ENCODE measurements at regions not wholly inside any gene's neighbourhood (a gene's known extent, or its start where the extent isn't known, plus 50 kb on each side); places are given as distances from the start of the nearest gene placed in this dataset.

GRCh38 chr6:134691180-134691579, 258.7 kb downstream of the ALDH8A1 start:
- H3K27ac Mint-ChIP-seq = no peak overlapping the region
- H3K9me3 Mint-ChIP-seq = no peaks in the 10 kb centered on the region
- H3K4me3 Mint-ChIP-seq = no peak overlapping the region
- H3K4me1 Mint-ChIP-seq (ENCODE audit: low read depth) = no peaks in the 10 kb centered on the region
- ChIA-PET CTCF (interaction anchor here (1.5 kb wide), 1 partner anchor 579 kb away, joined by 4 read pairs; no protein-coding TSS in a partner anchor), POLR2A (no interaction called here)
- DNase-seq (no peak), ATAC-seq (no peak)
- intact Hi-C loops (cut with micrococcal nuclease) = no loop called here
- H3K27me3 Mint-ChIP-seq = peaks cover 23% of the 10 kb centered on the region
- no peak for TF ChIP-seq CTCF (IDR thresholded peaks at IDR 0.05)
- H3K36me3 Mint-ChIP-seq (ENCODE audit: low read depth) = no peaks in the 10 kb centered on the region

GRCh38 chr6:134690048-134690447, 259.9 kb downstream of the ALDH8A1 start:
- CTCF ChIA-PET = no interaction called here
- intact Hi-C loops (cut with micrococcal nuclease) = no loop called here
- Mint-ChIP-seq H3K4me1 (ENCODE audit: low read depth) (no peaks in the 10 kb centered on the region), H3K27me3 (peaks cover 23% of the 10 kb centered on the region), H3K27ac (no peak overlapping the region), H3K4me3 (no peak overlapping the region), H3K9me3 (no peaks in the 10 kb centered on the region), H3K36me3 (ENCODE audit: low read depth) (no peaks in the 10 kb centered on the region)
- POLR2A ChIA-PET = no interaction called here
- ATAC-seq (no peak), DNase-seq (no peak)
- TF ChIP-seq CTCF (IDR thresholded peaks at IDR 0.05) = no peak

GRCh38 chr6:134689641-134690040, 260.3 kb downstream of the ALDH8A1 start:
- H3K9me3 Mint-ChIP-seq = no peaks in the 10 kb centered on the region
- H3K4me3 Mint-ChIP-seq = no peak overlapping the region
- ChIA-PET CTCF (no interaction called here), POLR2A (no interaction called here)
- TF ChIP-seq CTCF (IDR thresholded peaks at IDR 0.05) = no peak
- no peak overlapping the region for H3K27ac Mint-ChIP-seq
- ATAC-seq = no peak
- H3K4me1 Mint-ChIP-seq (ENCODE audit: low read depth) = no peaks in the 10 kb centered on the region
- no peak for DNase-seq
- intact Hi-C loops (cut with micrococcal nuclease) = no loop called here
- H3K36me3 Mint-ChIP-seq (ENCODE audit: low read depth) = no peaks in the 10 kb centered on the region
- peaks cover 21% of the 10 kb centered on the region for H3K27me3 Mint-ChIP-seq

GRCh38 chr6:134689177-134689576, 260.7 kb downstream of the ALDH8A1 start:
- no peaks in the 10 kb centered on the region for H3K9me3 Mint-ChIP-seq
- H3K27me3 Mint-ChIP-seq = peaks cover 21% of the 10 kb centered on the region
- no peak for TF ChIP-seq CTCF (IDR thresholded peaks at IDR 0.05)
- H3K36me3 Mint-ChIP-seq (ENCODE audit: low read depth) = no peaks in the 10 kb centered on the region
- intact Hi-C loops (cut with micrococcal nuclease) = no loop called here
- POLR2A ChIA-PET = interaction anchor here (0.6 kb wide), 1 partner anchor 280 kb away, joined by 3 read pairs; no protein-coding TSS in a partner anchor
- CTCF ChIA-PET = no interaction called here
- ATAC-seq (no peak), DNase-seq (no peak)
- no peaks in the 10 kb centered on the region for H3K4me1 Mint-ChIP-seq (ENCODE audit: low read depth)
- no peak overlapping the region for H3K27ac Mint-ChIP-seq
- no peak overlapping the region for H3K4me3 Mint-ChIP-seq

- Mint-ChIP-seq H3K27ac (no peak overlapping the region), H3K4me3 (no peak overlapping the region), H3K9me3 (no peaks in the 10 kb centered on the region), H3K27me3 (peaks cover 12% of the 10 kb centered on the region), H3K36me3 (ENCODE audit: low read depth) (no peaks in the 10 kb centered on the region), H3K4me1 (ENCODE audit: low read depth) (no peaks in the 10 kb centered on the region)
- no peak for TF ChIP-seq CTCF (IDR thresholded peaks at IDR 0.05)
- POLR2A ChIA-PET = no interaction called here
- CTCF ChIA-PET = no interaction called here
- intact Hi-C loops (cut with micrococcal nuclease) = no loop called here
- ATAC-seq (no peak), DNase-seq (no peak)
Observed at GRCh38 chr6:134686071-134686470, 263.8 kb downstream of the ALDH8A1 start.
